Liver (tissue), 8 donors: ENCODE measurements at regions not wholly inside any gene's neighbourhood (a gene's known extent, or its start where the extent isn't known, plus 50 kb on each side); places are given as distances from the start of the nearest gene placed in this dataset.

Experiments
- DNase-seq: peaks from one replicate; pipeline ENCODE4 v3.0.0-alpha.2; 2017; ENCODE audit warnings: low spot score
- H3K27ac ChIP-seq, 2 donors: one replicate each; pipeline ENCODE4 v1.7.0; 2013; ENCODE audit warnings: inconsistent platforms in 2 of 2, low read length in 2 of 2, control low read depth in 1 of 2, low read depth in 1 of 2, mild to moderate bottlenecking in 1 of 2
- H3K27me3 ChIP-seq, 4 donors: one replicate each; pipeline versions ENCODE4 v1.6.1 to v1.7.0; 2013; ENCODE audit warnings: low read length in 3 of 4, inconsistent platforms in 1 of 4, mild to moderate bottlenecking in 1 of 4, moderate library complexity in 1 of 4; ENCODE audit not compliant: control insufficient read depth in 4 of 4, insufficient read depth in 4 of 4
- H3K36me3 ChIP-seq, 4 donors: one replicate each; pipeline versions ENCODE4 v1.6.1 to v1.7.0; 2013; ENCODE audit warnings: low read length in 3 of 4, mild to moderate bottlenecking in 3 of 4, low read depth in 1 of 4, moderate library complexity in 1 of 4; ENCODE audit not compliant: control insufficient read depth in 4 of 4, insufficient read depth in 3 of 4
- H3K4me1 ChIP-seq, 4 donors: one replicate each; pipeline versions ENCODE4 v1.6.1 to v1.7.0; 2013; ENCODE audit warnings: low read length in 3 of 4, mild to moderate bottlenecking in 3 of 4, moderate library complexity in 1 of 4; ENCODE audit not compliant: control insufficient read depth in 4 of 4, insufficient read depth in 4 of 4
- H3K4me3 ChIP-seq, 3 donors: one replicate each; pipeline versions ENCODE4 v1.6.1 to v1.7.0; 2013; ENCODE audit warnings: low read length in 3 of 3, control low read depth in 1 of 3, low read depth in 1 of 3, mild to moderate bottlenecking in 1 of 3
- H3K9ac ChIP-seq, 2 donors: one replicate each; pipeline ENCODE4 v1.7.0; 2013; ENCODE audit warnings: low read length in 2 of 2, mild to moderate bottlenecking in 2 of 2, moderate library complexity in 2 of 2, control low read depth in 1 of 2, low read depth in 1 of 2
- H3K9me3 ChIP-seq, 4 donors: one replicate each; pipeline versions ENCODE4 v1.6.1 to v1.7.0; 2013; ENCODE audit warnings: low read length in 3 of 4; ENCODE audit not compliant: control insufficient read depth in 4 of 4
- EGR1 ChIP-seq, 2 donors: IDR thresholded peaks; 2 replicates each; pipeline ENCODE4 v1.6.1; 2016 to 2018; ENCODE audit warnings: antibody characterized with exemption in 2 of 2, low read depth in 2 of 2
- FOXA1 ChIP-seq: IDR thresholded peaks from 2 replicates; pipeline ENCODE4 v1.6.1; 2016; ENCODE audit warnings: antibody characterized with exemption
- FOXA2 ChIP-seq: IDR thresholded peaks from 2 replicates; pipeline ENCODE4 v1.6.1; 2016; ENCODE audit warnings: antibody characterized with exemption
- GABPA ChIP-seq, 2 donors: IDR thresholded peaks in 1 of 2; conservative IDR thresholded peaks in 1 of 2; 2 replicates each; pipeline ENCODE4 v1.6.1; 2016; ENCODE audit warnings: antibody characterized with exemption in 2 of 2, mild to moderate bottlenecking in 1 of 2, moderate library complexity in 1 of 2
- HNF4A ChIP-seq, 2 donors: conservative IDR thresholded peaks; 2 replicates each; pipeline ENCODE4 v1.6.1; 2016; ENCODE audit warnings: antibody characterized with exemption in 2 of 2, mild to moderate bottlenecking in 2 of 2
- HNF4G ChIP-seq: IDR thresholded peaks from 2 replicates; pipeline ENCODE4 v1.6.1; 2016; ENCODE audit warnings: antibody characterized with exemption
- NR2F2 ChIP-seq: IDR thresholded peaks from 2 replicates; pipeline ENCODE4 v1.6.1; 2016; ENCODE audit warnings: antibody characterized with exemption
- RAD21 ChIP-seq, 2 donors: IDR thresholded peaks; 2 replicates each; pipeline ENCODE4 v1.6.1; 2016; ENCODE audit warnings: antibody characterized with exemption in 2 of 2, mild to moderate bottlenecking in 2 of 2
- RXRA ChIP-seq, 2 donors: IDR thresholded peaks; 2 replicates each; pipeline ENCODE4 v1.6.1; 2017 to 2018; ENCODE audit warnings: antibody characterized with exemption in 2 of 2, mild to moderate bottlenecking in 1 of 2
- SP1 ChIP-seq: IDR thresholded peaks from 2 replicates; pipeline ENCODE4 v1.6.1; 2018; ENCODE audit warnings: antibody characterized with exemption, mild to moderate bottlenecking
- TAF1 ChIP-seq: conservative IDR thresholded peaks from 2 replicates; pipeline ENCODE4 v1.6.1; 2016; ENCODE audit warnings: antibody characterized with exemption, mild to moderate bottlenecking
- YY1 ChIP-seq: IDR thresholded peaks from 2 replicates; pipeline ENCODE4 v1.6.1; 2016; ENCODE audit warnings: antibody characterized with exemption, mild to moderate bottlenecking
- WGBS: extraction: QIAGEN DNeasy Blood & Tissue Kit; methylation state at CpG from one replicate; pipeline ENCODE4 v1.1.7; 2013; 5-methylcytosine and 5-hydroxymethylcytosine counted together
- TF ChIP-seq, protein P1 (sequence below): IDR thresholded peaks from 2 replicates; pipeline ENCODE4 v1.6.1; 2016; ENCODE audit warnings: antibody characterized with exemption, mild to moderate bottlenecking
- TF ChIP-seq, protein P2 (sequence below): IDR thresholded peaks from 2 replicates; pipeline ENCODE4 v1.6.1; 2016; ENCODE audit warnings: antibody characterized with exemption
- TF ChIP-seq, protein P3 (sequence below): IDR thresholded peaks from 2 replicates; pipeline ENCODE4 v1.6.1; 2016; ENCODE audit warnings: antibody characterized with exemption
- TF ChIP-seq, protein P4 (sequence below): fragments of 150-350 bp; IDR thresholded peaks from 2 replicates; pipeline ENCODE4 v1.5.1; 2017; ENCODE audit warnings: improper control_type of control experiment, low read depth, low read length; ENCODE audit not compliant: missing input control
- TF ChIP-seq, protein P5 (sequence below): IDR thresholded peaks from 2 replicates; pipeline ENCODE4 v1.6.1; 2016; ENCODE audit warnings: antibody characterized with exemption
- donor health status: healthy.
- donor health status: healthy.
- donor health status: healthy.
- donor health status: healthy.
- donor health status: healthy.

DNA sequence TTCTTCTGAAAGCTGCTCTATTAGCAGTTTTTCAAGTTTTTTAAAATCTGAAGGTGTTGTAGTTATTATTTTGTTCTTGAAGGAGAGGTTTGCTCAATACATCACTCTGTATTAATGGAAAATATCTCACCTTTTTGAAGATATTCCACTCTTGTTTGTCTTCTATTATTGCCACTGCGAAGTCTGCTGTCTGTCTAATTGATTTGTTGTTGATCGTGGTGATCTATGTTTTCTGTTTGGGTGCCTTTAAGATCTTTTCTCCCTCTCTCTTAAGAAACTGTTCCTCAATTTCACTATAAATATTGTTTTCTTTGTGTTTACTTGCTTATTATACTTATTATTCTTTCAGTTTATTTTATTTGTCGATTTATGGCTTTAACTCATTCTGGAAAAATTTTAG, 64.9 kb upstream of the FZD8 start:
- WGBS = 93% methylated on average over 3 of the region's 3 CpGs
- H3K27me3 ChIP-seq = peaks cover 0 to under 1% (median 0%) of the 10 kb centered on the region in 4 donors
- no peak for DNase-seq
- no peak overlapping the region for H3K4me3 ChIP-seq
- H3K4me1 ChIP-seq = no peaks in the 10 kb centered on the region
- H3K36me3 ChIP-seq = no peaks in the 10 kb centered on the region
- H3K9ac ChIP-seq = no peak overlapping the region
- H3K9me3 ChIP-seq = no peaks in the 10 kb centered on the region
- H3K27ac ChIP-seq = no peak overlapping the region
- TF ChIP-seq SP1 = no peak
- TF ChIP-seq HNF4G = no peak
- TF ChIP-seq, protein P1, sequence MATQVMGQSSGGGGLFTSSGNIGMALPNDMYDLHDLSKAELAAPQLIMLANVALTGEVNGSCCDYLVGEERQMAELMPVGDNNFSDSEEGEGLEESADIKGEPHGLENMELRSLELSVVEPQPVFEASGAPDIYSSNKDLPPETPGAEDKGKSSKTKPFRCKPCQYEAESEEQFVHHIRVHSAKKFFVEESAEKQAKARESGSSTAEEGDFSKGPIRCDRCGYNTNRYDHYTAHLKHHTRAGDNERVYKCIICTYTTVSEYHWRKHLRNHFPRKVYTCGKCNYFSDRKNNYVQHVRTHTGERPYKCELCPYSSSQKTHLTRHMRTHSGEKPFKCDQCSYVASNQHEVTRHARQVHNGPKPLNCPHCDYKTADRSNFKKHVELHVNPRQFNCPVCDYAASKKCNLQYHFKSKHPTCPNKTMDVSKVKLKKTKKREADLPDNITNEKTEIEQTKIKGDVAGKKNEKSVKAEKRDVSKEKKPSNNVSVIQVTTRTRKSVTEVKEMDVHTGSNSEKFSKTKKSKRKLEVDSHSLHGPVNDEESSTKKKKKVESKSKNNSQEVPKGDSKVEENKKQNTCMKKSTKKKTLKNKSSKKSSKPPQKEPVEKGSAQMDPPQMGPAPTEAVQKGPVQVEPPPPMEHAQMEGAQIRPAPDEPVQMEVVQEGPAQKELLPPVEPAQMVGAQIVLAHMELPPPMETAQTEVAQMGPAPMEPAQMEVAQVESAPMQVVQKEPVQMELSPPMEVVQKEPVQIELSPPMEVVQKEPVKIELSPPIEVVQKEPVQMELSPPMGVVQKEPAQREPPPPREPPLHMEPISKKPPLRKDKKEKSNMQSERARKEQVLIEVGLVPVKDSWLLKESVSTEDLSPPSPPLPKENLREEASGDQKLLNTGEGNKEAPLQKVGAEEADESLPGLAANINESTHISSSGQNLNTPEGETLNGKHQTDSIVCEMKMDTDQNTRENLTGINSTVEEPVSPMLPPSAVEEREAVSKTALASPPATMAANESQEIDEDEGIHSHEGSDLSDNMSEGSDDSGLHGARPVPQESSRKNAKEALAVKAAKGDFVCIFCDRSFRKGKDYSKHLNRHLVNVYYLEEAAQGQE = no peak
- no peak for TF ChIP-seq EGR1 (IDR thresholded peaks at IDR 0.05; ENCODE audit: low read depth in 2 of 2)
- TF ChIP-seq GABPA (IDR thresholded peaks at IDR 0.05 in 1 of 2, conservative IDR thresholded peaks at IDR 0.05 in 1 of 2) = no peak
- no peak for TF ChIP-seq NR2F2
- TF ChIP-seq, protein P2, sequence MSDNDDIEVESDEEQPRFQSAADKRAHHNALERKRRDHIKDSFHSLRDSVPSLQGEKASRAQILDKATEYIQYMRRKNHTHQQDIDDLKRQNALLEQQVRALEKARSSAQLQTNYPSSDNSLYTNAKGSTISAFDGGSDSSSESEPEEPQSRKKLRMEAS = no peak

DNA sequence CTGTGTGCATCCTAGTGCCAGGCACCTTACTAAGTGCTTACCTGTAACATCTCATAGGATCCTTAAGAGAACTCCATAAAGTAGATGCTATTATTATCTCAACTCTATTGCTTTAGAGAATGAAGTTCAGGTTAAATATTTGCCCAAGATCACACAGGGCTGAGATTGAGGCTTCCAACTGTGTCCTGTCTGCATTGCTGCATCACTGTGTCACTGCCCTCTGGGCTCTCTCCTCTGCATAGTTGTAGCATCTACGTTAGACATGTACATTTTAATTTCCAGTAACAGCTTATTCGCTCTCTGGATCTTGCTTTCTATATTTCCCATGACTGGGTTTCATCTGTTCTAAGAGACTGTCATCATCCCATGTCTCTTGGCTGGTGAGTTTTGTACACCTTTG, 63.6 kb upstream of the FZD8 start:
- TF ChIP-seq, protein P3, sequence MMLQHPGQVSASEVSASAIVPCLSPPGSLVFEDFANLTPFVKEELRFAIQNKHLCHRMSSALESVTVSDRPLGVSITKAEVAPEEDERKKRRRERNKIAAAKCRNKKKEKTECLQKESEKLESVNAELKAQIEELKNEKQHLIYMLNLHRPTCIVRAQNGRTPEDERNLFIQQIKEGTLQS = no peak
- no peak for TF ChIP-seq HNF4A (conservative IDR thresholded peaks at IDR 0.05)
- TF ChIP-seq, protein P4, sequence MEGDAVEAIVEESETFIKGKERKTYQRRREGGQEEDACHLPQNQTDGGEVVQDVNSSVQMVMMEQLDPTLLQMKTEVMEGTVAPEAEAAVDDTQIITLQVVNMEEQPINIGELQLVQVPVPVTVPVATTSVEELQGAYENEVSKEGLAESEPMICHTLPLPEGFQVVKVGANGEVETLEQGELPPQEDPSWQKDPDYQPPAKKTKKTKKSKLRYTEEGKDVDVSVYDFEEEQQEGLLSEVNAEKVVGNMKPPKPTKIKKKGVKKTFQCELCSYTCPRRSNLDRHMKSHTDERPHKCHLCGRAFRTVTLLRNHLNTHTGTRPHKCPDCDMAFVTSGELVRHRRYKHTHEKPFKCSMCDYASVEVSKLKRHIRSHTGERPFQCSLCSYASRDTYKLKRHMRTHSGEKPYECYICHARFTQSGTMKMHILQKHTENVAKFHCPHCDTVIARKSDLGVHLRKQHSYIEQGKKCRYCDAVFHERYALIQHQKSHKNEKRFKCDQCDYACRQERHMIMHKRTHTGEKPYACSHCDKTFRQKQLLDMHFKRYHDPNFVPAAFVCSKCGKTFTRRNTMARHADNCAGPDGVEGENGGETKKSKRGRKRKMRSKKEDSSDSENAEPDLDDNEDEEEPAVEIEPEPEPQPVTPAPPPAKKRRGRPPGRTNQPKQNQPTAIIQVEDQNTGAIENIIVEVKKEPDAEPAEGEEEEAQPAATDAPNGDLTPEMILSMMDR = no peak
- TF ChIP-seq YY1 = no peak
- no peak for TF ChIP-seq SP1
- no peak for TF ChIP-seq FOXA1
- TF ChIP-seq HNF4G = no peak
- TF ChIP-seq TAF1 = no peak
- no peak for TF ChIP-seq GABPA (IDR thresholded peaks at IDR 0.05 in 1 of 2, conservative IDR thresholded peaks at IDR 0.05 in 1 of 2)
- TF ChIP-seq RAD21 (IDR thresholded peaks at IDR 0.05) = no peak
- TF ChIP-seq RXRA (IDR thresholded peaks at IDR 0.05) = no peak
- TF ChIP-seq EGR1 (IDR thresholded peaks at IDR 0.05; ENCODE audit: low read depth in 2 of 2) = no peak
- TF ChIP-seq FOXA2 = no peak
- TF ChIP-seq, protein P2 = no peak
- TF ChIP-seq, protein P5, sequence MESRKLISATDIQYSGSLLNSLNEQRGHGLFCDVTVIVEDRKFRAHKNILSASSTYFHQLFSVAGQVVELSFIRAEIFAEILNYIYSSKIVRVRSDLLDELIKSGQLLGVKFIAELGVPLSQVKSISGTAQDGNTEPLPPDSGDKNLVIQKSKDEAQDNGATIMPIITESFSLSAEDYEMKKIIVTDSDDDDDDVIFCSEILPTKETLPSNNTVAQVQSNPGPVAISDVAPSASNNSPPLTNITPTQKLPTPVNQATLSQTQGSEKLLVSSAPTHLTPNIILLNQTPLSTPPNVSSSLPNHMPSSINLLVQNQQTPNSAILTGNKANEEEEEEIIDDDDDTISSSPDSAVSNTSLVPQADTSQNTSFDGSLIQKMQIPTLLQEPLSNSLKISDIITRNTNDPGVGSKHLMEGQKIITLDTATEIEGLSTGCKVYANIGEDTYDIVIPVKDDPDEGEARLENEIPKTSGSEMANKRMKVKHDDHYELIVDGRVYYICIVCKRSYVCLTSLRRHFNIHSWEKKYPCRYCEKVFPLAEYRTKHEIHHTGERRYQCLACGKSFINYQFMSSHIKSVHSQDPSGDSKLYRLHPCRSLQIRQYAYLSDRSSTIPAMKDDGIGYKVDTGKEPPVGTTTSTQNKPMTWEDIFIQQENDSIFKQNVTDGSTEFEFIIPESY = no peak
- no peak for TF ChIP-seq NR2F2
- DNase-seq = no peak
- Histone ChIP-seq H3K4me1 (no peaks in the 10 kb centered on the region), H3K9me3 (no peaks in the 10 kb centered on the region), H3K4me3 (no peak overlapping the region), H3K9ac (no peak overlapping the region), H3K27me3 (no peaks in the 10 kb centered on the region), H3K36me3 (no peaks in the 10 kb centered on the region), H3K27ac (no peak overlapping the region)
- WGBS = 78% methylated on average over 2 of the region's 2 CpGs
